Stimulated activated CD4-positive, alpha-beta T cell treated with anti-CD3 and anti-CD28 coated beads, Interleukin-4, amount 100 ng/mL, for 24 hours (primary cell): ENCODE measurements at regions not wholly inside any gene's neighbourhood (a gene's known extent, or its start where the extent isn't known, plus 50 kb on each side); places are given as distances from the start of the nearest gene placed in this dataset.
"Not testable (repeated sequence)": the region's sequence is repeated elsewhere in the genome, so short reads cannot be mapped to it uniquely, and the experiment has no call there.

Source experiments
- DNase-seq: peaks from one replicate; pipeline ENCODE4 v3.0.0-alpha.2; 2020

DNA sequence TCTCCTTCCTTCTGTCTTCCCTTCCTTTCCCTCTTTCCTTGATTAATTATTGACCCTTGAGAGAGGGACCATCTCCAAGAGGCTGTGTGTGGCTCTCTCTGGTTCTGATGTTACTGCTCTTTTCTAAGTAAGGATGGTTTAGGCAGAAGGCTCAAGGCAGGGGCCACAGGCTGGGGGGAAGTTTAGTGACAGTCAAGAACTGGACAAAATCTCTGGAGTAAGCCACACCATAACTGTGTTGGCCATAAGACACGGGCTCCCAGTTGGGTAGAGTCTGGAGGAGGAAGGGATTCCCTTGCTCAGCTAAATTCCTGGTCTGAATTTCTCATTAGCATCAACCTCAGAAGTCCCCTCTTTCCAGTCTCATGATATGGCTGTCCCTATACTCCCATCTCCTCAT is 74.7 kb downstream of the BUD13 start:
- no peak for DNase-seq

DNA sequence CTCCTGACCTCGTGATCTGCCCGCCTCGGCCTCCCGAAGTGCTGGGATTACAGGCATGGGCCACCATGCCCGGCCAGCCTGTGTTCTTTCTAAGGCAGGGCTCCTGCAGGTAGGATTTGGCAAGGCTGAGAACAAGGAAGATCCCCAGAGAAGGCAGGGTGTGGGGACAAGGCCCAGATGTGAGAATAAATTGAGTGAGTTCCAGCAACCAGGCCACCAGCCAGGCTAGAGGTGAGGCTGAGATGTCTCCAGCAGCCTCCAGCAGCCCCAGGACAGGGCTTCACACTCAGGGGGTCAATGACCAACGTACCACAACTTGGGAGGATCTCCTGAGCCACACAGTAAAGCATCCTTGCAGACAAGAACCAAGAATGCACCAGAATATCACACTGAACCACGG is 75.1 kb downstream of the BUD13 start:
- no peak for DNase-seq

DNA sequence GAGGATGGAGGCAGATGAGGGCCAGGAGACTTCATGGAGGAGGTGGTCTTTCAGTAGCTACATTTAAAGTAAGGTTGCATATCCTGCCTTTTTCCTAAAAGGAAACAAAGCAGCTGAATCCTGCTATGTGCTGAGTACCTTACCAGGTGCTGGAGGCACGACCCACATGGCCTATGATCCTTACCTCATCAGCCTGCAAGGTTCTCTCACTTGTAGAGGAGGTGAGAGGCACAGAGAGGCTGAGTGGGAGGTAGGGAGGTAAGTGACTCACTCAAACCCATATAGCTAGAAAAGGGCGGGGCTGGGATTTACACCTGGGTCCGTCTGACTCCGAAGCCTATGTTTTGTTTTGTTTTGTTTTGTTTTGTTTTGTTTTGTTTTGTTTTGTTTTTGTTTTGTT is 75.8 kb downstream of the BUD13 start:
- no peak for DNase-seq

DNA sequence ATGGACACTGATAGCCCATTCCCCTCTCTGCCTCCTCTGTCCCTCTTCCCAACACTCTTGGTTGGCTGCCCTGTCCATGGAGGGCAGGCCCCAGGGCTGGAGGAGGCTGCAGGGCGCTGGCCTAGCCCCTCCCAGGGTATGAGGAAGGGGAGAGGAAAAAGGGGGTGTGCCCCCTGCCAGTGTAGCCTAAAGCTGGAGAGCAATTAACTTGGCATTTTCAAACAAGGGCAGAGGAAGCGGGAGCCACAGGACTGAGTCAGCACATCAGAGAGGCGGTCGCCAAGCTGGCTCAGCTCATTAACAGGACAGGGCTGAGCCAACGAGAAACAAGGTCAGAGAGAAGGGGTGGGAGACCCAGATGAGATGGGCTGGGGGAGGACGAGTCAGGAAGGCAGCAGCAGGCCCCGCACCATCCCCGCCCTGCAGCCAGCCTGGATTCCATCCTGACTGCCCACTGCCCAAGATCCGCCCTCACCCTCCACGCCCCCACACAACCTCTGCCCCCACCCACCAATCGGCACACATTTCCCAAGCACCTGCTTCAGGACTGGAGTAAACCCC is 76.3 kb downstream of the BUD13 start:
- DNase-seq = no peak

DNA sequence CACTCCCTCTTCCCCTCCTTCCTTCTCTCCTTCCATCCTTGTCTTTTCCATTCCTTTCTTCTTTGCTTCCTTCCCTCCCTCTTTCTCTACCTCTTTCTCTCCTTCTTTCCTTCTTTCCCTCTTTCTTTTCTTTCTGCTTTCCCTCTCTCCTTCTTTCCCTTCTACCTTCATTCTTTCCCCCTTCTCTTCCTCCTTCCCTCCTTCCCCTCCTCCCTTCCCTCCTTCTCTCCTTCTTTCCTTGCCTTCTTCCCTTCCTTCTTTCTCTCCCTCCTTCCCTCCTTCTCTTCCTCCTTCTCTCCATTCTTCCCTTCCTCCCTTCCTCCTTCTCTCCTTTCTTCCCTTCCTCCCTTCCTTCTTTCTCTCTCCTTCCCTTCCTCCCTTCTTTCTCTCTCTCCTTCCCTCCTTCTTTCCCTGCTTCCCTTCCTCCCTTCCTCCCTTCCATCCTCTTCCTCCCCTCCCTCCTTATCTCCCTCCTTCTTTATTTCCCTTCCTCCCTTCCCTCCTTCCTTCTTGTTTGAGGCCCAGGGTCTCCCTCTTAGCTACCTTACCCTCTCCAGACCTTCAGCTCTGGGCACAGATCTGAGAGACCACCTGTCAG is 77.0 kb downstream of the BUD13 start:
- DNase-seq = no peak

DNA sequence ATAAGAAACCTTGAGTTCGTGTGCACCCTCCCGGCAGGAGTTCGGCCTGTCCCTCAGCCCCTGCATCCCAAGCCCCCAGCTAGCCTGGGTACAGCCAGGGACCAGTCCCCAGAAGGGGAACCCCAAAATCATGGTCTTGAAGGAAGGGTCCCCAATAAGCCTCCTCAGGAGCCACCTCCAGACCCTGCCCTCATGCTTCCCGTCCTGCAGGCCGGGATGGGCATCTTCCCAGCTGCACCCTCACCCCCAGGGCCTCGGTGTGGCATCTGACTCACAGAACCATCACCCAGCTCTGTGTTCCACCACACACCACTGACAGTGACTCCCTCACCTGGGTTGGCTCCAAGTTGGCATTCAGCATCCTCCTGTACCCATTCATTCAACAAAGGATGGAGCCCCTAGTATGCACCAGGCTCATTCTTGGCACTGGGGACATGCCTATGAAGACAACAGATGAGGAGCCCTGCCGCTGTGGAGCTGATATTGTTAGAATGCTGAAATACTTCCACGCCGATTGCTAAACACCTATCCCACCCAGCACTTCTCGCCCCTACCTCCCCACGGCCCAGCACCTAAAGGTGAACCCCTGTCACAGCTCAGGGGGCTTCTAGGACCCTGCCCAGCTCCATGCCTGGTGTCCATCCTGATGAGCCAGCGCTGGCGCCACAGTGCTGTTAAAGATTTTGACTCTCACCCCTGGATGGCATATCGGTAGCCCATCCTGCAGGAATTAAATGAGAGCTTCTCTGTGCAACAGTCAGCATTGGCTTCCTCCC is 77.8 kb downstream of the BUD13 start:
- DNase-seq = no peak

DNA sequence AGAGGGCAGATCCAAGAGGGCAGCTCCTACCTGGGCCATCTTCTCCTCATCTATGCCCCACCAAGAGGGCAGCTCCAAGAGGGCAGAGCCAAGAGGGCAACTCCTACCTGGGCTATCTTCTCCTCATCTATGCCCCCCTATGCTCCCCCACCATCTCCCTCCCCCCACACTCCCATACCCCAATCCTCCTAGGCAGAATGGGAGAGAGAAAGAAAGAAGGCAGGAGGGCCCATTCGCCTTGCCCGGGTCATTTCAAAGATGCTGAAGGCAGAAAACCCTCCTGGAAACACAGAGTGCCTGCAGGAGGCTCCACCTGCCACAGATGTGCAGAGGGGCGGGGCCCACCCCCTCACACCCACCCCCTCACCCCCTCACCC is 78.5 kb downstream of the BUD13 start:
- no peak for DNase-seq

DNA sequence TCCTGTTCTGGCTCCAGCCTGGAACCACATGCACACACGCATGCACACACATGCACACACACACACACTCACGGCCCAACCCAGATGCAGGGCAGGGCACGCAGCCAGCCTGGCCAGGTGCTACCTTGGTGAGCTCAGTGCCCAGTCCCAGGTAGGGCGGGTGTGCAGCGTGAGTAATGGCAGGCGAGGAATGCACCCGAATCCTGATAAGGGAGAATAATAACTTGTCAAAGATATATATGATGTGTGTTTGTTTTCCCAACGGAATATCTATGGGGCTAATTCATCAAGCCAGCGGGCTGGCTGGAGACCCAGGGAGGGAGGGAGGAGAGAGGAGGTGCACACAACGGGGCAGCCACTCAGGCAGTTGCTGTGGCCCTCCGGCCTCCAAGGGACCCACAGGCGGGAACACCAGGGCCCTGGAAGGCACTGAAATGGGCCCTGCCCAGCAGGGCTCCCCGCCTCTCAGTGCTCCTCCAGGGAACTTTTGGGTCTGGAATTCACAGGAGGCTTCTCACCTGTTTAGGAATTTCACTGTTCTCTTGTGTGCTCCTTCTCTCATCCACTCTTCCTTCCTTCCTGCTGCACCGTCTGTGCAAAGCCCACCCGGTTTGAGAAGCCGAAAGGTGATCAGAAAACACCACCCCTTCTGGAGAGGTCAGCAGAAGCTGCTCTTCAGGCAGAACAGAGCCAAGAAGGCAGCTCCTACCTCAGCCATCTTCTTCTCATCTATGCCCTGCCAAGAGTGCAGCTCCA is 79.0 kb downstream of the BUD13 start:
- no peak for DNase-seq

DNA sequence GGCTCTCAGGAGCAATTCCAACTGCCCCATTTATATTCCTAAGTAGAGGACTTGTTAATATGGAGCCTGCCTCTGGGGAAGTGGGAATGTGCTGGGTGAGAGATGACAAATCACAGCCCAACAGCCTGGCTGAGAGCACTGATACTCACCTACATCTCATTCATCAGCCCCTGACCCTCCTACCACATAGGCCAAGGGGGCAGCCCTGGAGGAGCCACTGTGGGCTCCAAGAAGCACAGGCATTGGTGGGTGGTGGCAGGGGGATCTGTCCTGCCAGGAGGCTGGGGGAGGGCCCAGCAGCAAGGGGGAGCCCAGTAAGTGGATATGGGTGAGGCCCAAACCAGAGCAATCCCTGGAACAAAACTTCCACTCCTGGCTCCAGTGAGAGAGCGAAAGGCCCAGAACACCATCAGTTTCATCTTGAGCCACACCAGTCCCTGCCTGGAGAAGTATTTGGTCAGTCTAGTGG is 79.7 kb downstream of the BUD13 start:
- no peak for DNase-seq

DNA sequence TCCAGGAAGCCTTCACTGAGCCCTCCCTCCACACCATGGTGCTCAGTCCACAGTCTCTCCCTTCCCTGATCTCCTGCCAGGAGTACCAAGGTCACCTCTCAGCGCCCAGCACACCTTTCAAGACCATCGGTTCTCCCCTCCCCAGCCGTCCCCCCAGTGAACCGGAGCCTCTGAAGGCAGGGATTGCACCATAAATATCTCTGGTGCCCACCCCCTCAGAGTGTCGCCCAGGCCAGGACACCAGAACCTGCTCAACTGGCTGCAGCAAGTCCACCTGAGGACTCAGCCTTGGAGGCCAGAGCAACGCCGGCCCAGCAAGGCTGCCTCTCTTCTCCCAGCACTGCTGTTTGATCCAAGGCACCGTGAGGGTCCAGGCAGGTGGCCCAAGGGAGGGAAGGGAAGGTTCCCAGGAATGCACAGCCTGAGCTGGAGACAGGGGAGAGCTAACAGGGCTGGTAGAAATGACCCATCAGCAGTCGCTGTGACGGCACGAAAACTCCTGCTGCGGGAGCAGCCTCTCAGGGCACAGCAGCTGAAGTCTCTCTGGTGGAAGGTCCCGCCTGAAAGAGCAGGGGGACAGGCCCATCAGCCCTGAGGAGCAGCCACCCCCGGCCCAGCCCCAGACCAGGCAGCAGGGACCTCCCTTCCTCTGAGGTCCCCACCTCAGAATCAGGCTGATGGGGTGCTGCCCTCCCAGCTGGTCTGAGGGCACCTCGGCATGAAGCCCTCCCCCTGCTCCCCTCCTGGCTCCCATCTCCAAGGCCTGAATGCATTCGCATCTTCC is 80.3 kb downstream of the BUD13 start:
- no peak for DNase-seq

DNA sequence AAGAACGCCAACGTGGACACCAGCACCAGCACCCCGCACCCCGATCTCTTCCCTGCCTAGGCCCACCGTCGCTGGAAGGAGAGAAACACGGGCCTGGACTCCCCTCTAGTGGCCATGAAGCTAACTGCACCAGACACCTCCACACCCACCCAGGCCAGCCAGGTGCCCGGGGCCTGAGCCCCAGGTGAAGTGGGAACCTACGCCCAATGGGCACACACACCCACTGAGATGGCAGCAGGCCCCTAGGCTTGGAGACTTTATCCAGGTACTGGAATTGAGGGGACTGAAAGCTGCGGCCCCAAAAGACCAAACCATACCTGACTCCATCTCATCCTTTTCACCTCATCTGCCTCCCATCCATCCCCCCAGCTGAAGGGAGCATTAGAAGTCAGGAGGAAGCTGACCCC is 81.0 kb downstream of the BUD13 start:
- peak; percentile 56 for DNase-seq

DNA sequence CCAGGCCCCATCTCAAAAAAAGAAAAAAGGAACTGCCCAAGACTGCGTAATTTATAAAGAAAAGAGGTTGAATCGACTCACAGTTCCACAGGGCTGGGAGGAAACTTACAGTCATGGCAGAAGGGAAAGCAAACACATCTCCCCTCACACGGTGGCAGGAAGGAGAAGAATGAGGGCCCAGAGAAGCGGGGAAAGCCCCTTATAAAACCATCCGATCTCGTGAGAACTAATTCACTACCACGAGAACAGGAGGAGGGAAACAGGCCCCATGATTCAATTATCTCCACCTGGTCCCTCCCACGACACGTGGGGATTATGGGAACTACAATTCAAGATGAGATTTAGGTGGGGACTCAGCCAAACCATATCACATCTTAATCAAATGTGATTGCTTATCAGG is 82.2 kb downstream of the BUD13 start:
- DNase-seq = no peak

DNA sequence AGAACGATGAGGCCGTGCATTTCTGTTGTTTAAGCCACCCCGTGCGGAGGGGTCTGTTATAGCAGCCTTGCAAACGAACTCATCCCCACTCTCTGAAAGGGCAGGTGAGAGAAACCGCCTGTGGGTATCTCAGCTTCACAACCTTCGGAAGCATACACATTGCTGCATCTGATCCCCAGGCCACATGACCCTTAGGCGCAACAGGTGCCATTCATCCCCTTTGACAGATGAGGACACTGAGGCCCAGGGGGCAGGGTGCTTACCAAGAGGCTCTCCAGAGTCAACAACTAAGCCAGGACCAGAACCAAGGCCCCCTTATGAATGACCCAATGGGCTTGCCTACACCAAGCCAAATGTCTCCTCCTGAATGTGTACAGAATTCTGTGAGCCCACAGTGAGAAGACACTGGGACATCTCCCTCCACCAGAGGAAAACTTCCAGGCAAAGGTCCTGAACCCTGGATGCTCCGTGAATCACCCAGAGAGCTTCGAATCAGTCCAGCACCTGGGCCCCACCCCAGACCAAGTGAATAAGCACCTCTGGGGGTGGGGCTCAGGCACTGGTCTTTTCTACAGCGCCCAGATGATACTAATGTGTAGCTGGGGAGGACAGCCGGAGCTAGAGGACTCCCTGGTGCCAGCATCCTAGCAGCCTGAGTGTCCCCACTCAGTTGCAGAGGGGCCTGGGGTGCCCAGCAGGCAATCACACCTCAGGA is 83.2 kb downstream of the BUD13 start:
- no peak for DNase-seq

DNA sequence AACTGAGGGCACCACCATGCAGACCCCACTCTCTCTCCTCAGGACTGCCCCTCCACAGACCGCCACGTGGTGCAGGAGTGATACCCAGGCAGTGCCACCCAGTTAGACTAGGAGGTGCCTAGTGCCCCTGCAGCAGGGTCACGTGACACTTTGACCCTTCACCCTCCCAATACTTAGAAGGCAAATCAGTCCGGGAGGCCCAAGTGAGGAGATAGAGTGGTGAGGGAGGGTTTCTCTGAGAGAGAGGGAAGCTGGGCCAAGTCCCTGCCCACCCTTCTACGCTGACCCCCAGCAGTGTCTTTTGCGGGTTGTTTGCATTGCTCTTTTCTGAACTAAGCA is 84.6 kb downstream of the BUD13 start:
- DNase-seq = no peak

DNA sequence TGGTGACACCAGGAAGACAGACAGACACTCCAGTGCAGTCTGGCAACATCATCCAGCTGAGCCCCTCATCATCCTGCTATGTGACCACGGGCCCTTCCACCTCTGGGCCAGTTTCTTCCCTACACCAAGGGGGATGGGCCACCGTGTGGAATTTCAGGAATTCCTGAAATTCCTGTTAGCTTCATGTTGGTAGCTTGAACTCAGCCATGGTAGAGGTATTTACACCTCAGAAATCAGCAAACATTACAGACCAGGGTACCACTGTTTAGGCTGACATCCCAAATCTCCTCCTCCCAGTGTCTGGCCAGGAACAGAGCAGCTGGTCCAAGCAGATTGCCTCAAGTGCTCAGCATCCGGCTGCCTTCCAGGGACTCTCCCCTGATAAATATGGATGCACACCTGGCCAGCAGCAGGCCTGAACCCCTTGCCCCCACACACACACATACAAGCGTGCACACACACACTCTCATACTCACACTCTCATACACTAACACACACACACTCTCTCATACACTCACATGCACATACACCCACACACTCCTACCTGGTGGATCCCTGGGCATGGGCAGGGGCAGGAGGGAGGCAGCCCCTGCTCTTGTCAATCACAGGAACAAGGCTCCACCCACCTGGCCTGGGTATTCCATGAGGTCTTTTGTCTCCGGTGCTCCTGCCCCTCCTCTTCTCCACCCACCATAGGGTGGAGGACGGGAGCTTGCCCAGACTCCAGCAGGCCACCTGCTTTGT is 85.2 kb downstream of the BUD13 start:
- DNase-seq = no peak

DNA sequence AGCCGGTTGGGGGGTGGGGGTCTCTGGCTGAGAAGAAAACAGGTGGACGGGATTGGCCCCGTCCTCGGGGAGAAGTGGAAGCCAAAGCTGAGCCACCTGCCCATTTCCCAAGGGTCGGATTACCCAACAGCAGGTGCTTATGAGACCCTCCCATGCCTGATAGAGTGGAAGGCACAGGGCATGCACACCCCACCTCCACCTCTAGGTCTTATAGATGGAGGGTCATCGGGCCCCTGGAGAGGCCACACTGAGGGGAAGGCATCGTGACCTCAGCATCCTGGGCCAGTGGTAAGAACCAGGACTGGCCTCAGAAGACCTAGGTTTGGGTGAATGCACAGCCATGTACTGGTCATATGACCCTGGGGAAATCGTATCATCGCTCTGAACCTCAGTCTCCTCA is 85.9 kb downstream of the BUD13 start:
- no peak for DNase-seq

DNA sequence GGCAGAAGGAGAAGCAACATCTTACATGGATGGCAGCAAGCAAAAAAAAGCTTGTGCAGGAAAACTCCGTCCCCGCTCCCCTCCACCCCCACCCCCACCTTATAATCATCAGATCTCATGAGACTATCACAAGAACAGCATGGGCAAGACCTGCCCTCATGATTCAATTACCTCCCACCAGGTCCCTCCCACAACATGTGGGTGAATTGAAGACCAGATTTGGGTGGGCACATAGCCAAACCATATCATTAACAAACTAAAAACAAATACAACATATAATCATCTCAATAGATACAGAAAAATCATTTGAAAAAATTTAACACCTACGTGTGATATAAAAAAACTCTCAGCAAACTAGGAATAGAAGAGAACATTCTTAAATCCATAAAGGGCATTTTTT is 88.8 kb downstream of the BUD13 start:
- DNase-seq = no peak

DNA sequence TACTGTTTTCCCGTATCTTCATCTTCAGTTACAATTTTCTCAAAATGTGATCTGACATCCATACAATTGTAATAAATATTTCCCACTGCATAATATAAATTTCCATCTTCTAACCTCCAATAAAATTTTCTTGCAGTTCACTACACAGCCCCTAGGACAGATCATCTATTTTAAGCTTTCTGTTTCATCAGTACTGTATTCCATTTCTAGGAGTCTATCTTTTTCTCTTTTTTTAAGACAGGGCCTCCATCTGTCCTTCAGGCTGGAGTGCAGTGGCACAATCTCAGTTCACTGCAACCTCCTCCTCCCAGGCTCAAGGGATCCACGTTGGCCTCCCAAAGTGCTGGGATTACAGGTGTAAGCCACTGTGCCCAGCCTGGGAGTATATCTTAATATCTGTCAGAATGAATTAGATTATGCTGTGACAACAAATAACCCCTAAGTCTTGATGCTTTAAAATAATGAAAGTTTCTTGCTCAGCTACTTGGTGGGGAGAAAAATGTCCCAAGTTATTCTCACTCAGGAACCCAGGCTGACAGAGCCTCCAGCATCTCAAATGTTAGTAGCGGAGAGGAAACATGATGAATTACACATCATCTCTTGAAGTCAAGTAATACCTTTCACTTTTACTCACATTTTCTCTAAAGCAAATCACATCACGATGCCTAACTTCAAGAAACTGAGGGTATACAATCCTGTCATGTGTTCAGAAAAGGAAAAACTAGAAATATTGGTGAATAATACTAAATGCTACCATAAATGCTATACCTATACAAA is 92.2 kb downstream of the BUD13 start:
- DNase-seq = no peak

DNA sequence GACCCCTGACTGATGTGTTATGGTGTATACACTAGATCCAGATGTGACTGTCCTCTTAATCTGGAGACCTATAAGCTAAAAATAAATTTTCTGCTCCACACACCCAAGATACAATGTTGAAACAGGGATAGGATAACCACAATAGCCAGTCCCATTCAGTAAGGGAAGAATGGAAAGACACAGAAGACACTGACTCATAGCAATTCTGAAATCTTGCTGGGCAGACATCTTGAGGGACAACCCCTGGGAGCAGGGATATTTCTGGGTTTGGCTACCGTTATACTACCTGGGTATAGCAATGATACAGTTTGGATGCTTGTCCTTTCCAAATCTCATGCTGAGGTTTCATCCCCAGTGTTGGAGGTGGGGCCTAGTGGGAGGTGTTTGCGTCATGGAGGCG is 93.9 kb downstream of the BUD13 start:
- DNase-seq = no peak

DNA sequence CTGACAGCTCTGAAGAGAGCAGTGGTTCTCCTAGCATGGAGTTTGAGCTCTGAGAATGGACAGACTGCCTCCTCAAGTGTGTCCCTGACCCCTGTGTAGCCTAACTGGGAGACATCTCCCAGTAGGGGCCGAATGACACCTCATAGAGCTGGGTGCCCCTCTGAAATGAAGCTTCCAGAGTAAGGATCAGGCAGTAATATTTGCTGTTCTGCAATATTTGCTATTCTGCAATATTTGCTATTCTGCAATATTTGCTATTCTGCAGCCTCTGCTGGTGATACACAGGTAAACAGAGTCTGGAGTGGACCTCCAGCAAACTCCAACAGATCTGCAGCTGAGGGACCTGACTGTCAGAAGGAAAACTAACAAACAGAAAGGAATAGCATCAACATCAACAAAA is 105.5 kb downstream of the BUD13 start:
- DNase-seq = not testable (repeated sequence)
